Pancreas (tissue), 10 donors: ENCODE measurements at regions not wholly inside any gene's neighbourhood (a gene's known extent, or its start where the extent isn't known, plus 50 kb on each side); places are given as distances from the start of the nearest gene placed in this dataset.

Experiments used
- ATAC-seq, 4 donors: fragments of 200-7000 bp; cut with Tn5 transposase; one replicate each; pipeline versions ENCODE4 v1.8.0 to v1.9.1; 2020; ENCODE audit warnings: mild to moderate bottlenecking in 4 of 4, moderate library complexity in 4 of 4
- DNase-seq, 6 donors: peaks; one replicate each; pipeline ENCODE4 v3.0.0-alpha.2; 2020
- FAIRE-seq: peaks from 2 replicates; lab custom pipeline; 2012; peaks lifted over from hg19 to GRCh38; lab: Jason Lieb, UNC
- H3K27ac ChIP-seq, 4 donors: fragments of 200-600 bp; sonication (generic); 1 replicate in 3 of 4; 2 replicates in 1 of 4; pipeline versions ENCODE4 v1.5.0 to v1.8.0; 2020
- H3K27me3 ChIP-seq, 4 donors: fragments of 200-600 bp; one replicate each; pipeline ENCODE4 v1.8.0; 2021
- H3K36me3 ChIP-seq, 3 donors: fragments of 200-600 bp; sonication (generic) in 1 of 3; one replicate each; pipeline versions ENCODE4 v1.5.0 to v1.8.0; 2020 to 2021
- H3K4me1 ChIP-seq, 3 donors: fragments of 200-600 bp; one replicate each; pipeline ENCODE4 v1.8.0; 2021
- H3K4me3 ChIP-seq, 4 donors: fragments of 200-600 bp; sonication (generic) in 2 of 4; one replicate each; pipeline versions ENCODE4 v1.5.0 to v1.8.0; 2020 to 2021
- H3K9me3 ChIP-seq, 4 donors: fragments of 200-600 bp; one replicate each; pipeline ENCODE4 v1.8.0; 2021
- CTCF ChIP-seq, 4 donors: fragments of 200-600 bp; sonication (generic) in 3 of 4; IDR thresholded peaks; one replicate each; pipeline versions ENCODE4 v1.5.0 to v1.8.0; 2021; ENCODE audit warnings: antibody characterized with exemption in 4 of 4
- WGBS, 2 donors: extraction: QIAGEN DNeasy Blood & Tissue Kit; methylation state at CpG; one replicate each; pipeline ENCODE4 v1.1.7; 2013; 5-methylcytosine and 5-hydroxymethylcytosine counted together
- intact Hi-C, 3 donors: fragments of 100-400 bp; cut with DNase I; formaldehyde crosslinking; loops; one replicate each; pipeline versions ENCODE4 v1.11.1 to v1.14.2; 2022
- donor health status: healthy with polysubstance abuse.
- donor health status: DM: no; HTN: no; CAD: no; lungs with moderate emphysema.
- donor health status: DM: no; HTN: no; CAD: no.
- donor health status: control.
- donor health status: control.
- donor health status: Bipolar disorder and iron deficiency.
- donor health status: DM: yes; HTN: yes; CAD: no.
- donor health status: DM: no; HTN: no; CAD: no.
- donor health status: DM: no; HTN: no; CAD: no.
- donor health status: DM: yes; HTN: yes; CAD: no.

- no peaks in the 10 kb centered on the region for H3K27me3 ChIP-seq
- DNase-seq (no peak), FAIRE-seq (no peak), ATAC-seq (no peak)
- intact Hi-C loops = no loop called here
- no peak overlapping the region for H3K27ac ChIP-seq
- H3K36me3 ChIP-seq = no peaks in the 10 kb centered on the region
- peaks cover 0 to 8% (median 0%) of the 10 kb centered on the region in 4 donors for H3K9me3 ChIP-seq
- WGBS, 2 donors = 52 to 64% methylated on average over 2 of the region's 2 CpGs
- no peaks in the 10 kb centered on the region for H3K4me1 ChIP-seq
- no peak for TF ChIP-seq CTCF (IDR thresholded peaks at IDR 0.05)
- H3K4me3 ChIP-seq = no peak overlapping the region
These were observed 268.6 kb downstream of the CDH10 start for GRCh38 chr5:24376210-24376609.

- peaks cover 0 to 8% (median 0%) of the 10 kb centered on the region in 4 donors for H3K9me3 ChIP-seq
- H3K36me3 ChIP-seq = no peaks in the 10 kb centered on the region
- TF ChIP-seq CTCF (IDR thresholded peaks at IDR 0.05) = no peak
- intact Hi-C loops = no loop called here
- no peaks in the 10 kb centered on the region for H3K4me1 ChIP-seq
- DNase-seq (no peak), ATAC-seq (no peak), FAIRE-seq (no peak)
- H3K27ac ChIP-seq = no peak overlapping the region
- H3K4me3 ChIP-seq = no peak overlapping the region
- no peaks in the 10 kb centered on the region for H3K27me3 ChIP-seq
- WGBS, 2 donors = 56 to 64% methylated on average over 6 of the region's 6 CpGs
These were observed 268.2 kb downstream of the CDH10 start for GRCh38 chr5:24376616-24377015.

GRCh38 chr5:24381861-24382489 lies 262.8 kb downstream of the CDH10 start:
- no peak overlapping the region for H3K27ac ChIP-seq
- TF ChIP-seq CTCF (IDR thresholded peaks at IDR 0.05) = no peak
- DNase-seq = no peak
- no peak for FAIRE-seq
- H3K9me3 ChIP-seq = no peaks in the 10 kb centered on the region
- WGBS, 2 donors = 21 to 26% methylated on average over 5 of the region's 5 CpGs
- no peaks in the 10 kb centered on the region for H3K4me1 ChIP-seq
- no peaks in the 10 kb centered on the region for H3K27me3 ChIP-seq
- intact Hi-C loops = no loop called here
- no peak overlapping the region for H3K4me3 ChIP-seq
- no peak for ATAC-seq
- H3K36me3 ChIP-seq = no peaks in the 10 kb centered on the region

- FAIRE-seq (no peak), DNase-seq (no peak), ATAC-seq (no peak)
- H3K4me1 ChIP-seq = no peaks in the 10 kb centered on the region
- no peak overlapping the region for H3K27ac ChIP-seq
- 36 to 53% methylated on average over 3 of the region's 3 CpGs for WGBS, 2 donors
- no peaks in the 10 kb centered on the region for H3K27me3 ChIP-seq
- no peaks in the 10 kb centered on the region for H3K9me3 ChIP-seq
- TF ChIP-seq CTCF (IDR thresholded peaks at IDR 0.05) = no peak
- H3K36me3 ChIP-seq = no peaks in the 10 kb centered on the region
- H3K4me3 ChIP-seq = no peak overlapping the region
- intact Hi-C loops = no loop called here
These were observed 259.7 kb downstream of the CDH10 start for GRCh38 chr5:24385070-24385469.

GRCh38 chr5:24385617-24386016 lies 259.2 kb downstream of the CDH10 start:
- no peak for TF ChIP-seq CTCF (IDR thresholded peaks at IDR 0.05)
- DNase-seq = no peak
- Histone ChIP-seq H3K27me3 (no peaks in the 10 kb centered on the region), H3K4me1 (no peaks in the 10 kb centered on the region), H3K4me3 (no peak overlapping the region), H3K27ac (no peak overlapping the region), H3K36me3 (no peaks in the 10 kb centered on the region), H3K9me3 (no peaks in the 10 kb centered on the region)
- no peak for FAIRE-seq
- no peak for ATAC-seq
- 89 to 93% methylated on average over 1 of the region's 1 CpG for WGBS, 2 donors
- intact Hi-C loops = no loop called here
